IPS-18a (cell line): ENCODE measurements at regions not wholly inside any gene's neighbourhood (a gene's known extent, or its start where the extent isn't known, plus 50 kb on each side); places are given as distances from the start of the nearest gene placed in this dataset.

Source experiments
- H3K27ac ChIP-seq: one replicate; pipeline ENCODE4 v1.5.1; 2013; ENCODE audit warnings: low read length
- H3K27me3 ChIP-seq: one replicate; pipeline ENCODE4 v1.6.1; 2013; ENCODE audit warnings: mild to moderate bottlenecking, low read length; ENCODE audit not compliant: control insufficient read depth, insufficient read depth
- H3K36me3 ChIP-seq: one replicate; pipeline ENCODE4 v1.6.1; 2013; ENCODE audit warnings: low read depth, low read length; ENCODE audit not compliant: control insufficient read depth
- H3K4me1 ChIP-seq: one replicate; pipeline ENCODE4 v1.6.1; 2013; ENCODE audit warnings: low read depth, low read length; ENCODE audit not compliant: control insufficient read depth
- H3K4me3 ChIP-seq: one replicate; pipeline ENCODE4 v1.5.1; 2013; ENCODE audit warnings: low read length
- H3K9ac ChIP-seq: one replicate; pipeline ENCODE4 v1.6.1; 2013; ENCODE audit warnings: mild to moderate bottlenecking, low read length, moderate library complexity
- H3K9me3 ChIP-seq: one replicate; pipeline ENCODE4 v1.6.1; 2013; ENCODE audit warnings: low read depth, low read length; ENCODE audit not compliant: control insufficient read depth

- Histone ChIP-seq H3K4me1 (no peaks in the 10 kb centered on the region), H3K27ac (no peak overlapping the region), H3K36me3 (no peaks in the 10 kb centered on the region), H3K9ac (no peak overlapping the region), H3K27me3 (no peaks in the 10 kb centered on the region), H3K9me3 (peaks cover 4% of the 10 kb centered on the region), H3K4me3 (no peak overlapping the region)
Measured at GRCh38 chr9:31124389-31124788, 1260.1 kb upstream of the ACO1 start.

GRCh38 chr9:31135567-31135966 lies 1248.9 kb upstream of the ACO1 start:
- no peaks in the 10 kb centered on the region for H3K36me3 ChIP-seq
- no peak overlapping the region for H3K9ac ChIP-seq
- H3K4me3 ChIP-seq = no peak overlapping the region
- no peak overlapping the region for H3K27ac ChIP-seq
- no peaks in the 10 kb centered on the region for H3K27me3 ChIP-seq
- no peaks in the 10 kb centered on the region for H3K9me3 ChIP-seq
- no peaks in the 10 kb centered on the region for H3K4me1 ChIP-seq

GRCh38 chr9:31136524-31136923 lies 1247.9 kb upstream of the ACO1 start:
- Histone ChIP-seq H3K36me3 (no peaks in the 10 kb centered on the region), H3K9me3 (no peaks in the 10 kb centered on the region)

GRCh38 chr9:31137176-31138160 lies 1247.0 kb upstream of the ACO1 start:
- Histone ChIP-seq H3K9me3 (no peaks in the 10 kb centered on the region), H3K27ac (no peak overlapping the region), H3K4me3 (no peak overlapping the region)

More at GRCh38 chr9:31136524-31136923, 1247.9 kb upstream of the ACO1 start:
- H3K4me1 ChIP-seq = no peaks in the 10 kb centered on the region
- H3K4me3 ChIP-seq = no peak overlapping the region
- no peaks in the 10 kb centered on the region for H3K27me3 ChIP-seq
- no peak overlapping the region for H3K27ac ChIP-seq
- no peak overlapping the region for H3K9ac ChIP-seq

GRCh38 chr9:31140316-31140715 lies 1244.1 kb upstream of the ACO1 start:
- no peak overlapping the region for H3K27ac ChIP-seq

More at GRCh38 chr9:31137176-31138160, 1247.0 kb upstream of the ACO1 start:
- Histone ChIP-seq H3K36me3 (no peaks in the 10 kb centered on the region), H3K4me1 (no peaks in the 10 kb centered on the region), H3K9ac (no peak overlapping the region), H3K27me3 (no peaks in the 10 kb centered on the region)

GRCh38 chr9:31142456-31142855 lies 1242.0 kb upstream of the ACO1 start:
- no peaks in the 10 kb centered on the region for H3K9me3 ChIP-seq
- H3K4me3 ChIP-seq = no peak overlapping the region
- H3K9ac ChIP-seq = no peak overlapping the region
- H3K36me3 ChIP-seq = no peaks in the 10 kb centered on the region
- no peaks in the 10 kb centered on the region for H3K4me1 ChIP-seq
- H3K27me3 ChIP-seq = no peaks in the 10 kb centered on the region
- H3K27ac ChIP-seq = no peak overlapping the region

More at GRCh38 chr9:31140316-31140715, 1244.1 kb upstream of the ACO1 start:
- Histone ChIP-seq H3K4me1 (no peaks in the 10 kb centered on the region), H3K27me3 (no peaks in the 10 kb centered on the region), H3K9me3 (no peaks in the 10 kb centered on the region), H3K9ac (no peak overlapping the region), H3K36me3 (no peaks in the 10 kb centered on the region), H3K4me3 (no peak overlapping the region)

GRCh38 chr9:31144614-31145013 lies 1239.8 kb upstream of the ACO1 start:
- Histone ChIP-seq H3K27ac (no peak overlapping the region), H3K4me1 (no peaks in the 10 kb centered on the region), H3K27me3 (no peaks in the 10 kb centered on the region), H3K9ac (no peak overlapping the region), H3K9me3 (no peaks in the 10 kb centered on the region), H3K36me3 (no peaks in the 10 kb centered on the region), H3K4me3 (no peak overlapping the region)

GRCh38 chr9:31146485-31147166 lies 1237.8 kb upstream of the ACO1 start:
- Histone ChIP-seq H3K9me3 (no peaks in the 10 kb centered on the region), H3K27me3 (no peaks in the 10 kb centered on the region), H3K4me1 (no peaks in the 10 kb centered on the region), H3K4me3 (no peak overlapping the region), H3K9ac (no peak overlapping the region), H3K27ac (no peak overlapping the region), H3K36me3 (no peaks in the 10 kb centered on the region)

- H3K4me1 ChIP-seq = no peaks in the 10 kb centered on the region
- H3K27me3 ChIP-seq = no peaks in the 10 kb centered on the region
- H3K36me3 ChIP-seq = no peaks in the 10 kb centered on the region
- no peaks in the 10 kb centered on the region for H3K9me3 ChIP-seq
- no peak overlapping the region for H3K9ac ChIP-seq
- H3K4me3 ChIP-seq = no peak overlapping the region
- H3K27ac ChIP-seq = no peak overlapping the region
Measured at GRCh38 chr9:31153250-31153840, 1231.1 kb upstream of the ACO1 start.

- H3K27ac ChIP-seq = no peak overlapping the region
- H3K4me1 ChIP-seq = no peaks in the 10 kb centered on the region
- no peak overlapping the region for H3K4me3 ChIP-seq
Measured at GRCh38 chr9:31166516-31166915, 1217.9 kb upstream of the ACO1 start.

GRCh38 chr9:31168161-31168560 lies 1216.3 kb upstream of the ACO1 start:
- Histone ChIP-seq H3K4me1 (no peaks in the 10 kb centered on the region), H3K36me3 (no peaks in the 10 kb centered on the region), H3K27ac (no peak overlapping the region), H3K9ac (no peak overlapping the region), H3K27me3 (no peaks in the 10 kb centered on the region), H3K4me3 (no peak overlapping the region), H3K9me3 (no peaks in the 10 kb centered on the region)

More at GRCh38 chr9:31166516-31166915, 1217.9 kb upstream of the ACO1 start:
- Histone ChIP-seq H3K9me3 (no peaks in the 10 kb centered on the region), H3K36me3 (no peaks in the 10 kb centered on the region), H3K27me3 (no peaks in the 10 kb centered on the region), H3K9ac (no peak overlapping the region)
